OCI-LY1 (cell line): ENCODE measurements at regions not wholly inside any gene's neighbourhood (a gene's known extent, or its start where the extent isn't known, plus 50 kb on each side); places are given as distances from the start of the nearest gene placed in this dataset.

Experiments used
- H2AFZ ChIP-seq: fragments of 200-600 bp; sonication (generic), shearing (Covaris generic); 2 replicates; pipeline ENCODE4 v1.6.0; 2014; ENCODE audit warnings: antibody characterized with exemption, mild to moderate bottlenecking, low read length
- H3F3A ChIP-seq: fragments of 200-600 bp; sonication (generic), shearing (Covaris generic); 2 replicates; pipeline ENCODE4 v1.6.0; 2014; ENCODE audit warnings: mild to moderate bottlenecking, antibody characterized with exemption, low read length, moderate library complexity; ENCODE audit not compliant: insufficient read depth
- H3K27ac ChIP-seq: fragments of 200-600 bp; sonication (generic); 2 replicates; pipeline ENCODE4 v1.5.1; 2014; ENCODE audit warnings: low read length, mixed run types, mild to moderate bottlenecking, low read depth; ENCODE audit not compliant: poor library complexity, severe bottlenecking
- H3K27me3 ChIP-seq: fragments of 200-600 bp; sonication (generic); 2 replicates; pipeline ENCODE4 v1.6.0; 2014; ENCODE audit warnings: antibody characterized with exemption, mild to moderate bottlenecking, low read length, moderate library complexity; ENCODE audit not compliant: insufficient read depth
- H3K36me3 ChIP-seq: fragments of 200-600 bp; sonication (generic); 2 replicates; pipeline ENCODE4 v1.6.1; 2014; ENCODE audit warnings: mild to moderate bottlenecking, antibody characterized with exemption, low read length, moderate library complexity, mixed read lengths; ENCODE audit not compliant: insufficient read depth
- H3K4me1 ChIP-seq: fragments of 200-600 bp; sonication (generic); 2 replicates; pipeline ENCODE4 v1.5.1; 2014; ENCODE audit warnings: mild to moderate bottlenecking, low read length, moderate library complexity; ENCODE audit not compliant: insufficient read depth, severe bottlenecking
- H3K4me2 ChIP-seq: fragments of 200-600 bp; sonication (generic), shearing (Covaris generic); 2 replicates; pipeline ENCODE4 v1.6.1; 2014; ENCODE audit warnings: low read length
- H3K4me3 ChIP-seq: fragments of 200-600 bp; sonication (generic); 2 replicates; pipeline ENCODE4 v1.5.1; 2014; ENCODE audit warnings: low read length, low read depth, mild to moderate bottlenecking, mixed read lengths; ENCODE audit not compliant: poor library complexity, severe bottlenecking
- H3K79me2 ChIP-seq: fragments of 200-600 bp; shearing (Covaris generic); 2 replicates; pipeline ENCODE4 v1.6.1; 2016; ENCODE audit warnings: mixed run types, low read length, mixed read lengths; ENCODE audit not compliant: insufficient read depth
- H3K9ac ChIP-seq: fragments of 200-600 bp; sonication (generic), shearing (Covaris generic); 2 replicates; pipeline ENCODE4 v1.6.1; 2014; ENCODE audit warnings: mild to moderate bottlenecking, low read length, mixed read lengths
- H3K9me2 ChIP-seq: fragments of 200-600 bp; sonication (generic), shearing (Covaris generic); 2 replicates; pipeline ENCODE4 v1.6.1; 2014; ENCODE audit warnings: low read depth, mild to moderate bottlenecking, low read length, mixed read lengths
- H3K9me3 ChIP-seq: fragments of 200-600 bp; shearing (Covaris generic); 2 replicates; pipeline ENCODE4 v1.6.1; 2014; ENCODE audit warnings: low read length, mixed read lengths
- H4K20me1 ChIP-seq: fragments of 200-600 bp; sonication (generic), shearing (Covaris generic); 2 replicates; pipeline ENCODE4 v1.6.0; 2016; ENCODE audit warnings: mild to moderate bottlenecking, low read length; ENCODE audit not compliant: insufficient read depth
- EZH2 ChIP-seq: fragments of 200-600 bp; sonication (generic), shearing (Covaris generic); IDR thresholded peaks from 2 replicates; pipeline ENCODE4 v1.8.0; 2017; ENCODE audit warnings: borderline replicate concordance, mixed run types, mild to moderate bottlenecking, antibody characterized with exemption, low read length, moderate library complexity, mixed read lengths
- TF ChIP-seq, protein P1 (sequence below): fragments of 200-600 bp; sonication (generic), shearing (Covaris generic); IDR thresholded peaks from 2 replicates; pipeline ENCODE4 v1.5.1; 2017; ENCODE audit warnings: mild to moderate bottlenecking, antibody characterized with exemption, low read length, moderate library complexity, mixed read lengths

- no peak overlapping the region for H3K27ac ChIP-seq
- H3K79me2 ChIP-seq, result no peaks in the 10 kb centered on the region
- H3K9me2 ChIP-seq, result no peaks in the 10 kb centered on the region
- no peak overlapping the region for H3K4me2 ChIP-seq
- no peaks in the 10 kb centered on the region for H3F3A ChIP-seq
- no peak overlapping the region for H2AFZ ChIP-seq
- no peaks in the 10 kb centered on the region for H3K27me3 ChIP-seq
- no peak overlapping the region for H3K4me3 ChIP-seq
- TF ChIP-seq, protein P1, sequence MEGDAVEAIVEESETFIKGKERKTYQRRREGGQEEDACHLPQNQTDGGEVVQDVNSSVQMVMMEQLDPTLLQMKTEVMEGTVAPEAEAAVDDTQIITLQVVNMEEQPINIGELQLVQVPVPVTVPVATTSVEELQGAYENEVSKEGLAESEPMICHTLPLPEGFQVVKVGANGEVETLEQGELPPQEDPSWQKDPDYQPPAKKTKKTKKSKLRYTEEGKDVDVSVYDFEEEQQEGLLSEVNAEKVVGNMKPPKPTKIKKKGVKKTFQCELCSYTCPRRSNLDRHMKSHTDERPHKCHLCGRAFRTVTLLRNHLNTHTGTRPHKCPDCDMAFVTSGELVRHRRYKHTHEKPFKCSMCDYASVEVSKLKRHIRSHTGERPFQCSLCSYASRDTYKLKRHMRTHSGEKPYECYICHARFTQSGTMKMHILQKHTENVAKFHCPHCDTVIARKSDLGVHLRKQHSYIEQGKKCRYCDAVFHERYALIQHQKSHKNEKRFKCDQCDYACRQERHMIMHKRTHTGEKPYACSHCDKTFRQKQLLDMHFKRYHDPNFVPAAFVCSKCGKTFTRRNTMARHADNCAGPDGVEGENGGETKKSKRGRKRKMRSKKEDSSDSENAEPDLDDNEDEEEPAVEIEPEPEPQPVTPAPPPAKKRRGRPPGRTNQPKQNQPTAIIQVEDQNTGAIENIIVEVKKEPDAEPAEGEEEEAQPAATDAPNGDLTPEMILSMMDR, result no peak
- no peak for TF ChIP-seq EZH2
- H3K4me1 ChIP-seq, result no peaks in the 10 kb centered on the region
- no peaks in the 10 kb centered on the region for H3K36me3 ChIP-seq
- H4K20me1 ChIP-seq, result no peaks in the 10 kb centered on the region
- H3K9ac ChIP-seq, result no peak overlapping the region
- H3K9me3 ChIP-seq, result 0 out of 2 replicates have a peak, but pooled peaks cover 2% of the 10 kb centered on the region
These were observed 883.1 kb upstream of the KLHL29 start for GRCh38 chr2:22501851-22502250.

DNA sequence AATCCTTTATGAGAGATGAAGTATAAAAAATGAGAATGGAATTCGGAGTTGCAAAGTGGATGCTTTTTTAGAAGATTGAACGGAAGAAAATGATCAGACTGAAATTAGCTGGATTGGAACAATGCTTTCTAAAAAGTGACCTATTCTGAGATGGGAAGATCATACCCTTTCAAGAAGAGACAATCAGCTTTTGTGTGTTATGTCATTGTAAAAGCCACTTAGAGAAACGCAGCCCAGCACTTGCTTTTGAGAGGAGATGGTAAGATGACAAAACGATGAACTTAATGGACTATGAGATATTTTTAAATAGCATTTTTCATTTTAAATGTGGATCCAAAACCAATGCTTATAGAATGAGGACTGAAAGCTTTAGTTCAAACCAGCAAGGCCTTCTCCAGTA lies 871.4 kb upstream of the KLHL29 start:
- H3K4me3 ChIP-seq, result no peak overlapping the region
- no peaks in the 10 kb centered on the region for H3K9me3 ChIP-seq

GRCh38 chr2:22517141-22517540 lies 867.8 kb upstream of the KLHL29 start:
- no peaks in the 10 kb centered on the region for H3K79me2 ChIP-seq
- no peaks in the 10 kb centered on the region for H3K4me1 ChIP-seq
- no peaks in the 10 kb centered on the region for H3K27me3 ChIP-seq
- no peak overlapping the region for H2AFZ ChIP-seq
- no peak overlapping the region for H3K4me2 ChIP-seq
- H4K20me1 ChIP-seq, result no peaks in the 10 kb centered on the region
- H3K4me3 ChIP-seq, result no peak overlapping the region
- no peaks in the 10 kb centered on the region for H3K9me3 ChIP-seq
- no peaks in the 10 kb centered on the region for H3F3A ChIP-seq
- no peaks in the 10 kb centered on the region for H3K9me2 ChIP-seq
- no peak for TF ChIP-seq EZH2
- TF ChIP-seq, protein P1, result no peak
- H3K27ac ChIP-seq, result no peak overlapping the region
- no peaks in the 10 kb centered on the region for H3K36me3 ChIP-seq
- H3K9ac ChIP-seq, result no peak overlapping the region

More for the DNA sequence above, 871.4 kb upstream of the KLHL29 start:
- TF ChIP-seq EZH2, result no peak
- TF ChIP-seq, protein P1, result no peak
- Histone ChIP-seq H3K36me3 (no peaks in the 10 kb centered on the region), H3K4me2 (no peak overlapping the region), H3K4me1 (no peaks in the 10 kb centered on the region), H3K79me2 (no peaks in the 10 kb centered on the region), H3K9ac (no peak overlapping the region), H3K9me2 (no peaks in the 10 kb centered on the region), H3F3A (no peaks in the 10 kb centered on the region), H3K27ac (no peak overlapping the region), H4K20me1 (no peaks in the 10 kb centered on the region), H3K27me3 (no peaks in the 10 kb centered on the region), H2AFZ (no peak overlapping the region)
